C4-2B (cell line): ENCODE measurements at regions not wholly inside any gene's neighbourhood (a gene's known extent, or its start where the extent isn't known, plus 50 kb on each side); places are given as distances from the start of the nearest gene placed in this dataset.

Experiments
- H3K27ac ChIP-seq: fragments of 450-650 bp; 2 replicates; pipeline ENCODE4 v1.5.1; 2017
- ZFX ChIP-seq: fragments of 450-650 bp; IDR thresholded peaks from 2 replicates; pipeline ENCODE4 v1.6.1; 2017
- TF ChIP-seq, protein P1 (sequence below): fragments of 450-650 bp; conservative IDR thresholded peaks from 2 replicates; pipeline ENCODE4 v1.5.1; 2017; ENCODE audit warnings: mild to moderate bottlenecking

GRCh38 chr2:163374282-163374681, 361.5 kb downstream of the FIGN start:
- TF ChIP-seq, protein P1, sequence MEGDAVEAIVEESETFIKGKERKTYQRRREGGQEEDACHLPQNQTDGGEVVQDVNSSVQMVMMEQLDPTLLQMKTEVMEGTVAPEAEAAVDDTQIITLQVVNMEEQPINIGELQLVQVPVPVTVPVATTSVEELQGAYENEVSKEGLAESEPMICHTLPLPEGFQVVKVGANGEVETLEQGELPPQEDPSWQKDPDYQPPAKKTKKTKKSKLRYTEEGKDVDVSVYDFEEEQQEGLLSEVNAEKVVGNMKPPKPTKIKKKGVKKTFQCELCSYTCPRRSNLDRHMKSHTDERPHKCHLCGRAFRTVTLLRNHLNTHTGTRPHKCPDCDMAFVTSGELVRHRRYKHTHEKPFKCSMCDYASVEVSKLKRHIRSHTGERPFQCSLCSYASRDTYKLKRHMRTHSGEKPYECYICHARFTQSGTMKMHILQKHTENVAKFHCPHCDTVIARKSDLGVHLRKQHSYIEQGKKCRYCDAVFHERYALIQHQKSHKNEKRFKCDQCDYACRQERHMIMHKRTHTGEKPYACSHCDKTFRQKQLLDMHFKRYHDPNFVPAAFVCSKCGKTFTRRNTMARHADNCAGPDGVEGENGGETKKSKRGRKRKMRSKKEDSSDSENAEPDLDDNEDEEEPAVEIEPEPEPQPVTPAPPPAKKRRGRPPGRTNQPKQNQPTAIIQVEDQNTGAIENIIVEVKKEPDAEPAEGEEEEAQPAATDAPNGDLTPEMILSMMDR: no peak
- no peak for TF ChIP-seq ZFX
- no peak overlapping the region for H3K27ac ChIP-seq

DNA sequence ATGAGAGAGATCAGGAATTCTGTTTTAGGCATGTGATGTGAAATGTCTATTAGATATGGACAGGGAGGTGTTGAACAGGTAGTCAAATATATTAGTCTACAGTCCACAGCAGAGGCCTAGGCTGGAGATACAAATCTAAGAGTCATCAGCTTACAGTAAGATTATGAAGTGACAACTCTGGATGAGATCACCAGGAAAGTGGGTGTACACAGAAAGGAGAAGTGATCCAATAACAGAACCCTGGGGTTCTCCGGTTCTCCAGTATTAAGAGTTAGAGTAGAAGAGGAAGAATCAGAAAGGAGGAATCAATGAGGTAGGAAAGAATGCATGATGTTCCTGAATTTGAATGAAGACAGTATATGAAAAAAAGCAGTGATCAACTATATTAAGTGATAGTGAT, 362.3 kb downstream of the FIGN start:
- no peak overlapping the region for H3K27ac ChIP-seq
- TF ChIP-seq, protein P1: no peak
- no peak for TF ChIP-seq ZFX

- no peak overlapping the region for H3K27ac ChIP-seq
- no peak for TF ChIP-seq ZFX
- TF ChIP-seq, protein P1: no peak
Observed at GRCh38 chr2:163370169-163370886, 365.5 kb downstream of the FIGN start.

DNA sequence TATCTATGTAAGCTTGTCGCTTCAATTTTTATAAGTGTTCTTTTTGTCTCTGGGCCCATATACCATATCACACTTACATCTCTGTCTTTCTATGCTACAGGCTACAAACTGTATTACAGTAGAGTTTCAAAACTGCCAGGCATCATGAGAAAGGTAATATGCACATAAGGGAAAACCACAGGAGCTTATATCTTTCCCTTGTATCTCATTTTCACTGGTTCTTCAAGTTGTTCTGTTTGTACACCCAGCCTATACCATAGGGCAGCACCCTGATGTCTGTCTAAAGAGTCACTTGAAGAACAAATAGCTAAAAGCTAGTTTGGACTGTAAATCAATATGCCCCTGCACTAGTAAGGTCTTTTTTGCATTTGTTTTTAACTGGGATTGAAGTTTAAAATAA, 366.7 kb downstream of the FIGN start:
- H3K27ac ChIP-seq: no peak overlapping the region
- TF ChIP-seq, protein P1: no peak
- TF ChIP-seq ZFX: no peak

- TF ChIP-seq ZFX: no peak
- TF ChIP-seq, protein P1: no peak
- peak overlapping the region; percentile 52; the same call in 1 of the 2 replicates for H3K27ac ChIP-seq
Observed at GRCh38 chr2:163368655-163369054, 367.2 kb downstream of the FIGN start.

DNA sequence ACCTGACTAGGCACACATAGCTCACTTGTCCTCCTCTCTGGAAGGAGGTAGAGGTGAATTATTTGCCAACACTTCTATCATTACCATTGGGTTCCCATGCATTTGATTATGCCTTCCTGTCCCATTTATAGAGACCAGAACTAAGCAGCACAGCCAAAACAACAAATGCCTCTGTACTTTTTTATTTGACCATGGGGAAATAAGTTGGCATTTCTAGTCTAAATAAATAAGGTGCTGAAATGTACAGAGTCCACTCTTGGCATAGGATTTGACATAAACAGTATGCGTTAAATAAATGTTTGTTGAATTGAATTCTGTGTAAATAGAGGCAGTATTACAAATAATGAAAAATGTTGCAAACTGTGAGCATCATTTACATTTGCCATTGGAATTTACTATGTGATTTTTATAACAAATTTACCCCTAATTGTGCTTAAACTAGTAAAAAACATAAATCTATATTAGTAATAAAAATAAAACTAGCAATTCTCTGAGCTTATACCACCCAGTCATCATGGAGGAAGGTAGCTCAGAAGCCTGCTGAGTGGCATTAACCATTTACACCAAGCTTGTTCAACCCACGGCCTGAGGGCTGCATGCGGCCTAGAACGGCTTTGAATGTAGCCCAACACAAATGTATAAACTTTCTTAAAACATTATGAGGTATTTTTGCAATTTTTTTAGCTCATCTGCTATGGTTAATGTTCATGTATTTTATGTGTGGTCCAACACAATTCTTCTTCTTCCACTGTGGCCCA, 367.8 kb downstream of the FIGN start:
- TF ChIP-seq, protein P1: no peak
- TF ChIP-seq ZFX: no peak
- H3K27ac ChIP-seq: peak overlapping the region; percentile 52; the same call in 1 of the 2 replicates

GRCh38 chr2:163364736-163365135, 371.1 kb downstream of the FIGN start:
- no peak for TF ChIP-seq ZFX
- TF ChIP-seq, protein P1: no peak

More at GRCh38 chr2:163364736-163365135, 371.1 kb downstream of the FIGN start:
- H3K27ac ChIP-seq: no peak overlapping the region
